Activated naive CD4-positive, alpha-beta T cell treated with anti-CD3 and anti-CD28 coated beads, Interleukin-2, amount 50 U/mL, for 72 hours (primary cell): ENCODE measurements at regions not wholly inside any gene's neighbourhood (a gene's known extent, or its start where the extent isn't known, plus 50 kb on each side); places are given as distances from the start of the nearest gene placed in this dataset.

ENCODE experiments used
- ATAC-seq, 2 donors: fragments of 150-1000 bp; cut with Tn5 transposase; 2 replicates each; pipeline ENCODE4 v1.10.0; 2021; ENCODE audit warnings: mild to moderate bottlenecking in 2 of 2, moderate library complexity in 2 of 2
- DNase-seq, 2 donors: peaks; one replicate each; pipeline ENCODE4 v3.0.0; 2021 to 2022; ENCODE audit warnings: low spot score in 2 of 2
- H3K27ac Mint-ChIP-seq, 2 donors: one replicate each; pipeline ENCODE4 v1.8.0; 2022; ENCODE audit warnings: mild to moderate bottlenecking in 2 of 2, mixed read lengths in 2 of 2
- H3K36me3 Mint-ChIP-seq, 2 donors: one replicate each; pipeline ENCODE4 v1.8.0; 2022; ENCODE audit warnings: mixed read lengths in 2 of 2
- H3K9me3 Mint-ChIP-seq, 2 donors: one replicate each; pipeline ENCODE4 v1.8.0; 2022; ENCODE audit warnings: mixed read lengths in 2 of 2

GRCh38 chr1:67991546-67991945 lies 58.9 kb downstream of the DIRAS3 start:
- Mint-ChIP-seq H3K27ac (no peak overlapping the region), H3K9me3 (peaks cover 4% of the 10 kb centered on the region in 2 donors), H3K36me3 (no peaks in the 10 kb centered on the region)
- ATAC-seq, result no peak
- DNase-seq, result no peak

- H3K9me3 Mint-ChIP-seq, result peaks cover 4% of the 10 kb centered on the region in 2 donors
- ATAC-seq (no peak), DNase-seq (no peak)
- H3K27ac Mint-ChIP-seq, result no peak overlapping the region
- no peaks in the 10 kb centered on the region for H3K36me3 Mint-ChIP-seq
These were observed 62.4 kb downstream of the DIRAS3 start for GRCh38 chr1:67988066-67988465.

- no peaks in the 10 kb centered on the region for H3K9me3 Mint-ChIP-seq
These were observed 63.2 kb downstream of the DIRAS3 start for GRCh38 chr1:67987046-67987799.

GRCh38 chr1:67983867-67984266 lies 66.6 kb downstream of the DIRAS3 start:
- DNase-seq (no peak), ATAC-seq (no peak)
- Mint-ChIP-seq H3K27ac (no peak overlapping the region), H3K36me3 (no peaks in the 10 kb centered on the region), H3K9me3 (no peaks in the 10 kb centered on the region)

More at GRCh38 chr1:67987046-67987799, 63.2 kb downstream of the DIRAS3 start:
- Mint-ChIP-seq H3K27ac (no peak overlapping the region), H3K36me3 (no peaks in the 10 kb centered on the region)
- DNase-seq (no peak), ATAC-seq (no peak)

- no peak for DNase-seq
- H3K36me3 Mint-ChIP-seq, result no peaks in the 10 kb centered on the region
- no peaks in the 10 kb centered on the region for H3K9me3 Mint-ChIP-seq
- no peak overlapping the region for H3K27ac Mint-ChIP-seq
- ATAC-seq, result no peak
These were observed 70.4 kb downstream of the DIRAS3 start for GRCh38 chr1:67980028-67980427.

GRCh38 chr1:67979532-67979931 lies 70.9 kb downstream of the DIRAS3 start:
- H3K9me3 Mint-ChIP-seq, result no peaks in the 10 kb centered on the region
- no peak for ATAC-seq
- no peak overlapping the region for H3K27ac Mint-ChIP-seq
- no peak for DNase-seq
- no peaks in the 10 kb centered on the region for H3K36me3 Mint-ChIP-seq

GRCh38 chr1:67978890-67979516 lies 71.4 kb downstream of the DIRAS3 start:
- no peak for DNase-seq
- Mint-ChIP-seq H3K36me3 (no peaks in the 10 kb centered on the region), H3K9me3 (no peaks in the 10 kb centered on the region), H3K27ac (no peak overlapping the region)
- no peak for ATAC-seq

DNA sequence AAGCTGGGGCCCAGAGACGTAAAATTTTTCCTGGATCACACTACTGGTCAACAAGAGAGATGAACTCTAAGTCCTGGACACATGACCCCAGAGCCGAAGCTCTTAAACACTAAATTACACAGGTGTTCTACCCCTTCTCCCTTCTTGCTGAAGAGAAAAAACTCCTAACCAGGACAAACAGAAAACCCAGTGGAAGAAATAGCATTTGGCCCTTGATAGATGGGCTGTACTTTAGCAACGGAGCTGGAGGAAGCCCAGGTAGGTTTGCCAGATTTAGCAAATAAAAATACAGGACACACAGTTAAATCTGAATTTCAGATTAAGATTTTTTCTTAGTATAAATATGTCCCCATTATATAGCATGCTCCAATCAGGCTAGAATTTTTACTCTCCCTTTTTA lies 72.7 kb downstream of the DIRAS3 start:
- ATAC-seq (no peak), DNase-seq (no peak)
- no peaks in the 10 kb centered on the region for H3K9me3 Mint-ChIP-seq
- no peaks in the 10 kb centered on the region for H3K36me3 Mint-ChIP-seq
- H3K27ac Mint-ChIP-seq, result no peak overlapping the region

DNA sequence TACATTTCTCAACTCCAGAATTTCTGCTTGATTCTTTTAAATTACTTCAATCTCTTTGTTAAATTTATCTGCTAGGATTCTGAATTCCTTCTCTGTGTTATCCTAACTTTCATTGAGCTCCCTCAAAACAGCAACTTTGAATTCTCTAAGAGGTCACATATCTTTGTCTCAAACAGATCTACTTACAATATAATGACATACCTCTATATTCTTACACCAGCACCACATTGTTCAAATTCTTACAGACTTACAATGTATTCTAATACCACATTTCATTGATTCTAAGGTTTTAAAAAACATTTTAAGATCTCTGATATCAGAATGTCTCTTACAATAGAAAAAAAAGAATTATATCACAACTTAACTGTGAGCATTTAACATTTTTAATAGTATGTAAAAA lies 77.4 kb downstream of the DIRAS3 start:
- H3K27ac Mint-ChIP-seq, result no peak overlapping the region
- ATAC-seq (no peak), DNase-seq (no peak)
- H3K9me3 Mint-ChIP-seq, result peaks cover 0 to 9% of the 10 kb centered on the region in 2 donors
- H3K36me3 Mint-ChIP-seq, result no peaks in the 10 kb centered on the region

DNA sequence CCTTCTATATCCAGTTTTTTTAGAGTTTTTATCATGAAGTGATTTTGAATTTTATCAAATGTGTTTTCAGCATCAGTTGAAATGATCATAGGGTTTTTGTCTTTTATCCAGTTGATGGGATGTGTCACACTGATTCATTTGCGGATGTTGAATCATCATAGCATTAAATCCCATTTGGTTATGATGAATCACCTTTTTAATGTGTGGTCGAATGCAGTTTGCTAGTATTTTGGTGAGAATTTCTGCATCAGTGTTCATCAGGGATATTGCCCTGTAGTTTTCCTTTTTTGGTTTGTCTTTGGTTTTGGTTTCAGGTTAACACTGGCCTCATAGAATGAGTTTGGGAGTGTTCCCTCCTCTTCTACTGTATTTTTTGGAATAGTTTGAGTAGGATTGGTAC lies 80.3 kb downstream of the DIRAS3 start:
- ATAC-seq (no peak), DNase-seq (no peak)
- no peak overlapping the region for H3K27ac Mint-ChIP-seq
- no peaks in the 10 kb centered on the region for H3K36me3 Mint-ChIP-seq
- peaks cover 0 to 9% of the 10 kb centered on the region in 2 donors for H3K9me3 Mint-ChIP-seq

- DNase-seq, result no peak
- H3K9me3 Mint-ChIP-seq, result peaks cover 0 to 9% of the 10 kb centered on the region in 2 donors
- ATAC-seq, result no peak
- no peaks in the 10 kb centered on the region for H3K36me3 Mint-ChIP-seq
- H3K27ac Mint-ChIP-seq, result no peak overlapping the region
These were observed 81.0 kb downstream of the DIRAS3 start for GRCh38 chr1:67969446-67969845.

DNA sequence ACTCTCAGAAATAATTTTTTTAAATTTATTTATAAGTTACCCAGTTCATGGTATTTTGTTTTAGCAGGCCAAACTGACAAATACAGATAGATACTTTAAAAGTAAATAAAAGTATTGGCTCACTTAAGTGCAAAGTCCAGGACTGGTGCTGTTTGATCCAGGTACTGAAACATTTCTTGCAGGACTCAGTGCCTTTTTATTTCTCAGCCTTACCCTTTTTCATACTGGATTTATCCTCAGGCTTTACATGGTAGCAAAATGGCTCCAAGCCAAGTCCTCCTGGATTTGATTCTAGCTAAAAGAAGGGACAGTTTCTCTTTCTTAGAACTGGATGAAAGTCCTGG lies 83.8 kb downstream of the DIRAS3 start:
- peaks cover 12 to 21% of the 10 kb centered on the region in 2 donors for H3K9me3 Mint-ChIP-seq
- H3K36me3 Mint-ChIP-seq, result no peaks in the 10 kb centered on the region
- DNase-seq (no peak), ATAC-seq (no peak)
- H3K27ac Mint-ChIP-seq, result no peak overlapping the region

DNA sequence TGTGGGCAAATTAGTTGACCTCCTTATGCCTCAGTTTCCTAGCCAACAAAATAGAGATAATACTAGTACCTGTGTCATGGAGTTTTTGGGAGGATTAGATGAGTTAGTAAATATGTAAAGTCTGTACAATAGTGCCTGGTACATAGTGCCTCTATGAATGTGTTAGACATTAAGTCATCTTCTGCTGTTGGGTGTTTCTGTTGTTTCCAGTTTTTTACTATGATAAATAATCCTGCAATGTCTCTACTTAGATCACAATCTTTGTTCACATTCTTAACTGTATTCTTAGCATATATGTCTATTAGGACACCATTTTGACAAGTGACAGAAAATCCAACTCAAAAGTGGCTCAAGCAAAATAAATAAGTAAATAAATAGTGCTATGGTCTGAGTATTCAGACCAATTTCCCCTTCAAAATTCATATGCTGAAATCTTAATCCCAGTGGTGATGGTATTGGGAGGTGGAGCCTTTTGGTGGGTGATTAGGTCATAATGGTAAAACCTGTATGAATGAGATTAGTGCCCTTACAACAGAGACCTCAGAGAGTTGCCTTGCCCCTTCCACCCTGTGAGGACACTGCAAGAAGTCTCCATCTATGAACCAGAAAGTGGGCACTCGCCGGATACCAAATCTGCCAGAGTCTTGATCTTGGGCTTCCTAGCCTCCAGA lies 84.3 kb downstream of the DIRAS3 start:
- no peak for DNase-seq
- no peak for ATAC-seq
- Mint-ChIP-seq H3K27ac (no peak overlapping the region), H3K36me3 (no peaks in the 10 kb centered on the region), H3K9me3 (peaks cover 12 to 21% of the 10 kb centered on the region in 2 donors)

- DNase-seq (no peak), ATAC-seq (no peak)
- H3K27ac Mint-ChIP-seq, result no peak overlapping the region
- H3K36me3 Mint-ChIP-seq, result no peaks in the 10 kb centered on the region
- H3K9me3 Mint-ChIP-seq, result peaks cover 12% of the 10 kb centered on the region in 2 donors
These were observed 87.2 kb downstream of the DIRAS3 start for GRCh38 chr1:67963263-67963662.

- H3K36me3 Mint-ChIP-seq, result no peaks in the 10 kb centered on the region
- DNase-seq, result no peak
- no peak for ATAC-seq
- H3K27ac Mint-ChIP-seq, result no peak overlapping the region
- H3K9me3 Mint-ChIP-seq, result peaks cover 12% of the 10 kb centered on the region in 2 donors
These were observed 89.7 kb downstream of the DIRAS3 start for GRCh38 chr1:67960766-67961165.

DNA sequence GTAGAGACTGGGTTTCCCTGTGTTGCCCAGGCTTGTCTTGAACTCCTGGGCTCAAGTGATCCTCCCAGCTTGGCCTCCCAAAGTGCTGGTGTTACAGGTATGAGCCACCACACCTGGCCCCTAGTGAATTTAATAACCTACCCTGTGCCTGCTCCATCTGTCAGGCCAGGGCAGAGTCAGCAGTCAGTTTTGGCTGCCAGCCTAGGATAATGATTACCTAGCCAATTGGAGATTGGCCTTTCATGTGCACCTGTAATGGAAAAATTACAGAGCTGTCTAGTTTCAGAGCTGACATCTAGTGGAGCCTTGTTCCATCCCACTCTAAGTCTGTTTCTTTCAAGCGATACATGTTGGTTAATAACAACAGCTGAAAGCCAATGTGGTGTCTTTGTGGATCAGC lies 92.0 kb downstream of the DIRAS3 start:
- Mint-ChIP-seq H3K27ac (no peak overlapping the region), H3K9me3 (peaks cover 7% of the 10 kb centered on the region in 2 donors), H3K36me3 (no peaks in the 10 kb centered on the region)
- ATAC-seq, result no peak
- DNase-seq, result no peak

- no peak for DNase-seq
- Mint-ChIP-seq H3K9me3 (peaks cover 0 to 4% of the 10 kb centered on the region in 2 donors), H3K27ac (no peak overlapping the region)
These were observed 93.4 kb downstream of the DIRAS3 start for GRCh38 chr1:67957066-67957465.

DNA sequence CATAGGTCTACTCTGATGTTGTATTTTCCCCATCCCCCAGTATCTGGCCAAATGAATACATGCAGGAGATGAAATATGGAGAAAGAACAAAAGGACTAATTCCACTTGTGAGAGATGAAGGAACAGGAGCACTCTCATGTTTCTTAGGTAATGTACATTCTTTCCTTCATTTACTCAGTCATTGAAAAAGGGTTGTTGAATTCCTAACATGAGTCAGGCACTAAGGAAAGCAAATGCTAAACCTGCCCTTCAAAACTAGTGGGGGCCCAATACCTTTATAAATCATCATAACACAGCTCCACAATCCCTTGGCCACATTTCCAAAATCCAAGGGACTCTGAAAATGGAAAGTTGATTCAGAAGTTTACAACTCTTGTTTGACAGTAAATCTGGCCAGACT lies 94.3 kb downstream of the DIRAS3 start:
- DNase-seq, result no peak
- Mint-ChIP-seq H3K36me3 (no peaks in the 10 kb centered on the region), H3K27ac (no peak overlapping the region), H3K9me3 (no peaks in the 10 kb centered on the region)
- ATAC-seq, result no peak

More at GRCh38 chr1:67957066-67957465, 93.4 kb downstream of the DIRAS3 start:
- no peaks in the 10 kb centered on the region for H3K36me3 Mint-ChIP-seq
- ATAC-seq, result no peak
